ENCODE measurements at regions not wholly inside any gene's neighbourhood (a gene's known extent, or its start where the extent isn't known, plus 50 kb on each side); places are given as distances from the start of the nearest gene placed in this dataset.

- H3K79me2 ChIP-seq (ENCODE audit: low read length), result no peaks in the 10 kb centered on the region
- H3K27me3 ChIP-seq (ENCODE audit: low read length), result no peaks in the 10 kb centered on the region
- intact Hi-C loops (cut with micrococcal nuclease), result no loop called here
- no peaks in the 10 kb centered on the region for H3K36me3 ChIP-seq (ENCODE audit: low read depth, low read length)
- no peaks in the 10 kb centered on the region for H4K20me1 ChIP-seq (ENCODE audit: low read length)
- 0 out of 2 replicates have a peak, but pooled peaks cover 5% of the 10 kb centered on the region for H3K9me2 ChIP-seq (replicated peaks; ENCODE audit: low read length)
- CTCF ChIA-PET, result no interaction called here
- peaks cover 10% of the 10 kb centered on the region for H3K4me1 ChIP-seq (ENCODE audit: insufficient read depth, low read length)
- no peak overlapping the region for H3K27ac ChIP-seq (ENCODE audit: low read length)
- H3K4me2 ChIP-seq (ENCODE audit: low read length), result no peak overlapping the region
- no peak overlapping the region for H2AFZ ChIP-seq (ENCODE audit: low read length)
- POLR2A ChIA-PET (ENCODE audit: unreplicated experiment), result no interaction called here
- no peaks in the 10 kb centered on the region for H3F3A ChIP-seq (ENCODE audit: low read length, unreplicated experiment)
- ATAC-seq (no peak), DNase-seq (no peak)
- BruUV-seq (replicated peaks), result no TSS peak
- H3K4me3 ChIP-seq (ENCODE audit: low read length), result no peak overlapping the region
- no peak for TF ChIP-seq EZH2phosphoT487 (IDR thresholded peaks at IDR 0.05; ENCODE audit: borderline replicate concordance, low read length)
- H3K9me3 ChIP-seq (ENCODE audit: low read length), result no peaks in the 10 kb centered on the region
- no peak overlapping the region for H3K9ac ChIP-seq (ENCODE audit: low read length)
Measured at GRCh38 chr16:66186251-66186785, 180.2 kb upstream of the CDH5 start.

DNA sequence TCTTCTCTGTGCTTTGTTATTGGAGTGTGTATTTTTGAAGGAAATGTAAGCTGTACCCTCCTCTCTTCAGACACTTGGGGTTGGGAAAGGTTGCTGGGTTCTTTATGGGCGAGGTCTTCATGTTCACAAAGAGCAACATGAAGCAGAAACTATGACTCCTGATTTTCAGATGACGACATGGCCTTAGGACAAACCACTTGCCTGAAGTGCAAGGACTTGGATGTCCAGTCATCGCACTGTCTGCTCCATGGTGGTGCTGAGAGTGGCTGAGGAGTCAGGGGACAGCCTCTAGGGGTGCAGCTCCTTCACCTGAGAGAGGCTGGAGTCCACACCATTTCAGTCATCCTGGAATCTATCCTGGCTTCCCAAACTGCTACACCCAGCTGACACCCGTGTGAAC, 183.9 kb upstream of the CDH5 start:
- Histone ChIP-seq H3K79me2 (ENCODE audit: low read length) (no peaks in the 10 kb centered on the region), H3F3A (ENCODE audit: low read length, unreplicated experiment) (no peaks in the 10 kb centered on the region), H3K4me2 (ENCODE audit: low read length) (no peak overlapping the region), H3K27me3 (ENCODE audit: low read length) (no peaks in the 10 kb centered on the region), H3K4me1 (ENCODE audit: insufficient read depth, low read length) (no peaks in the 10 kb centered on the region), H4K20me1 (ENCODE audit: low read length) (no peaks in the 10 kb centered on the region), H2AFZ (ENCODE audit: low read length) (no peak overlapping the region), H3K36me3 (ENCODE audit: low read depth, low read length) (no peaks in the 10 kb centered on the region), H3K9me3 (ENCODE audit: low read length) (peaks cover 4% of the 10 kb centered on the region; the same call in 1 of the 2 replicates), H3K4me3 (ENCODE audit: low read length) (no peak overlapping the region), H3K27ac (ENCODE audit: low read length) (no peak overlapping the region), H3K9ac (ENCODE audit: low read length) (no peak overlapping the region), H3K9me2 (replicated peaks; ENCODE audit: low read length) (no peaks in the 10 kb centered on the region)
- ChIA-PET CTCF (no interaction called here), POLR2A (ENCODE audit: unreplicated experiment) (no interaction called here)
- TF ChIP-seq EZH2phosphoT487 (IDR thresholded peaks at IDR 0.05; ENCODE audit: borderline replicate concordance, low read length) (no peak), EZH2 (IDR thresholded peaks at IDR 0.05; ENCODE audit: low read length, unreplicated experiment) (no peak), CTCF (conservative IDR thresholded peaks at IDR 0.05; ENCODE audit: low read depth, low read length) (no peak)
- no TSS peak for BruUV-seq (replicated peaks)
- intact Hi-C loops (cut with micrococcal nuclease), result no loop called here
- no peak for ATAC-seq
- DNase-seq, result no peak

- ChIA-PET POLR2A (ENCODE audit: unreplicated experiment) (no interaction called here), CTCF (no interaction called here)
- H3K36me3 ChIP-seq (ENCODE audit: low read depth, low read length), result no peaks in the 10 kb centered on the region
- intact Hi-C loops (cut with micrococcal nuclease), result no loop called here
- ATAC-seq (no peak), DNase-seq (no peak)
- H3K9ac ChIP-seq (ENCODE audit: low read length), result no peak overlapping the region
- BruUV-seq (replicated peaks), result no TSS peak
- TF ChIP-seq CTCF (conservative IDR thresholded peaks at IDR 0.05; ENCODE audit: low read depth, low read length) (no peak), EZH2 (IDR thresholded peaks at IDR 0.05; ENCODE audit: low read length, unreplicated experiment) (no peak), EZH2phosphoT487 (IDR thresholded peaks at IDR 0.05; ENCODE audit: borderline replicate concordance, low read length) (no peak)
- H3F3A ChIP-seq (ENCODE audit: low read length, unreplicated experiment), result no peaks in the 10 kb centered on the region
- no peak overlapping the region for H3K4me2 ChIP-seq (ENCODE audit: low read length)
- no peak overlapping the region for H3K27ac ChIP-seq (ENCODE audit: low read length)
- H3K9me2 ChIP-seq (replicated peaks; ENCODE audit: low read length), result no peaks in the 10 kb centered on the region
- H3K4me3 ChIP-seq (ENCODE audit: low read length), result no peak overlapping the region
- no peaks in the 10 kb centered on the region for H3K27me3 ChIP-seq (ENCODE audit: low read length)
- no peaks in the 10 kb centered on the region for H4K20me1 ChIP-seq (ENCODE audit: low read length)
- H3K79me2 ChIP-seq (ENCODE audit: low read length), result no peaks in the 10 kb centered on the region
- H2AFZ ChIP-seq (ENCODE audit: low read length), result no peak overlapping the region
- H3K4me1 ChIP-seq (ENCODE audit: insufficient read depth, low read length), result no peaks in the 10 kb centered on the region
- peaks cover 4% of the 10 kb centered on the region; the same call in 1 of the 2 replicates for H3K9me3 ChIP-seq (ENCODE audit: low read length)
Measured at GRCh38 chr16:66176731-66177130, 189.8 kb upstream of the CDH5 start.
